Esophagus squamous epithelium (tissue), 4 donors: ENCODE measurements at regions not wholly inside any gene's neighbourhood (a gene's known extent, or its start where the extent isn't known, plus 50 kb on each side); places are given as distances from the start of the nearest gene placed in this dataset.

Experiments used
- POLR2A ChIP-seq, 4 donors: fragments of 450-650 bp; IDR thresholded peaks; one replicate each; pipeline ENCODE4 v1.6.1; 2017; ENCODE audit warnings: antibody characterized with exemption in 4 of 4, mild to moderate bottlenecking in 4 of 4, moderate library complexity in 3 of 4
- TF ChIP-seq, protein P1 (sequence below), 6 experiments: fragments of 450-650 bp in 4 of 6; fragments of 200-600 bp in 2 of 6; sonication (generic) in 2 of 6; IDR thresholded peaks; one replicate each; pipeline ENCODE4 v1.5.1; 2016 to 2019; ENCODE audit warnings: antibody characterized with exemption in 6 of 6, mild to moderate bottlenecking in 4 of 6, moderate library complexity in 4 of 6

DNA sequence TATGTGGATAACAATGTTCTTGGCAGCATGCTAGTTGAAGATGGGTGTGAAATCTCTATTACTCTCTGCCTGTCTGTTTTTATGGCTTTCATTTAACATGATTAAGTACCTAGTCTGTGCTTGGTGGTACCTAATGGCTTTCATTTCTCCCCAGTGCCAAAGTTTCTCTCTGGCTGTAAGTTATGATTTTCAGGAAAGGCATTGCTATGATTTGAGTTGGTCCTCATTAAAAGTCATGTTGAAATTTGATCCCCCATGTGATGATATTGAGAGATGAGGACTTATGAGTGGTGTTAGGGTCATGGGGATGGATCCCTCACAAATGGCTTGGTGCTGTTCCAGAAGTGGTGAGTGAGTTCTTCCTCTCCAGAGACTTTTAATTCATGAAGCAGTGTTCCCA is 162.4 kb upstream of the IL15 start:
- TF ChIP-seq, protein P1, sequence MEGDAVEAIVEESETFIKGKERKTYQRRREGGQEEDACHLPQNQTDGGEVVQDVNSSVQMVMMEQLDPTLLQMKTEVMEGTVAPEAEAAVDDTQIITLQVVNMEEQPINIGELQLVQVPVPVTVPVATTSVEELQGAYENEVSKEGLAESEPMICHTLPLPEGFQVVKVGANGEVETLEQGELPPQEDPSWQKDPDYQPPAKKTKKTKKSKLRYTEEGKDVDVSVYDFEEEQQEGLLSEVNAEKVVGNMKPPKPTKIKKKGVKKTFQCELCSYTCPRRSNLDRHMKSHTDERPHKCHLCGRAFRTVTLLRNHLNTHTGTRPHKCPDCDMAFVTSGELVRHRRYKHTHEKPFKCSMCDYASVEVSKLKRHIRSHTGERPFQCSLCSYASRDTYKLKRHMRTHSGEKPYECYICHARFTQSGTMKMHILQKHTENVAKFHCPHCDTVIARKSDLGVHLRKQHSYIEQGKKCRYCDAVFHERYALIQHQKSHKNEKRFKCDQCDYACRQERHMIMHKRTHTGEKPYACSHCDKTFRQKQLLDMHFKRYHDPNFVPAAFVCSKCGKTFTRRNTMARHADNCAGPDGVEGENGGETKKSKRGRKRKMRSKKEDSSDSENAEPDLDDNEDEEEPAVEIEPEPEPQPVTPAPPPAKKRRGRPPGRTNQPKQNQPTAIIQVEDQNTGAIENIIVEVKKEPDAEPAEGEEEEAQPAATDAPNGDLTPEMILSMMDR (IDR thresholded peaks at IDR 0.05) = no peak
- no peak for TF ChIP-seq POLR2A (IDR thresholded peaks at IDR 0.05)
